HEK293 (cell line): ENCODE measurements at regions not wholly inside any gene's neighbourhood (a gene's known extent, or its start where the extent isn't known, plus 50 kb on each side); places are given as distances from the start of the nearest gene placed in this dataset.

ENCODE experiments used
- CTCF ChIA-PET: fragments of 350-600 bp; formaldehyde crosslinking; extraction: SDS; loops from one replicate; lab custom pipeline; 2021; ENCODE audit warnings: antibody characterized with exemption; lab: Yijun Ruan, JAX
- POLR2A ChIA-PET: fragments of 300-600 bp; formaldehyde crosslinking; extraction: SDS; loops from one replicate; lab custom pipeline; 2020; ENCODE audit warnings: antibody characterized with exemption, inconsistent platforms; lab: Yijun Ruan, JAX
- H3K27ac ChIP-seq: fragments of 200-500 bp; sonication (Bioruptor generic); 2 replicates; pipeline ENCODE4 v1.5.1; 2014; ENCODE audit warnings: low read depth, low read length, control low read depth, inconsistent platforms; ENCODE audit errors: extremely low read depth
- H3K36me3 ChIP-seq, 2 experiments: fragments of 200-500 bp in 1 of 2; sonication (Bioruptor generic) in 1 of 2; 1 replicate in 1 of 2; 2 replicates in 1 of 2; pipeline ENCODE4 v1.5.1; 2014 to 2017; ENCODE audit warnings: inconsistent platforms in 2 of 2, low read length in 2 of 2; ENCODE audit not compliant: control insufficient read depth in 2 of 2, insufficient read depth in 1 of 2
- H3K4me1 ChIP-seq: fragments of 200-500 bp; sonication (Bioruptor generic); 2 replicates; pipeline ENCODE4 v1.5.1; 2014; ENCODE audit warnings: mild to moderate bottlenecking, low read length, inconsistent platforms; ENCODE audit not compliant: control insufficient read depth, insufficient read depth
- H3K4me3 ChIP-seq: 2 replicates; pipeline ENCODE4 v1.5.1; 2011; ENCODE audit warnings: low read depth, mild to moderate bottlenecking, control low read depth, low read length, moderate library complexity
- H3K9me3 ChIP-seq: fragments of 200-500 bp; sonication (Bioruptor generic); 2 replicates; pipeline ENCODE4 v1.5.1; 2014; ENCODE audit warnings: low read depth, low read length, inconsistent platforms; ENCODE audit not compliant: control insufficient read depth, insufficient read depth
- EGR2 ChIP-seq: fragments of 450-650 bp; formaldehyde crosslinking; IDR thresholded peaks from 2 replicates; pipeline ENCODE4 v1.5.1; 2016; ENCODE audit warnings: low read depth, missing biosample characterization, missing genetic modification characterization
- ELK4 ChIP-seq: IDR thresholded peaks from 2 replicates; pipeline ENCODE4 v1.6.1; 2011; ENCODE audit warnings: mild to moderate bottlenecking, low read depth, low read length, borderline replicate concordance
- HOXA7 ChIP-seq: sonication (generic); formaldehyde crosslinking; IDR thresholded peaks from 2 replicates; pipeline ENCODE4 v1.8.1; 2022; ENCODE audit warnings: missing genetic modification reagents, borderline replicate concordance
- KLF10 ChIP-seq: fragments of 450-650 bp; IDR thresholded peaks from 2 replicates; pipeline ENCODE4 v1.5.1; 2018; ENCODE audit warnings: missing biosample characterization, mild to moderate bottlenecking, missing genetic modification characterization
- MZF1 ChIP-seq: fragments of 450-650 bp; formaldehyde crosslinking; IDR thresholded peaks from 2 replicates; pipeline ENCODE4 v1.5.1; 2017; ENCODE audit warnings: missing biosample characterization, missing genetic modification characterization, borderline replicate concordance
- REPIN1 ChIP-seq: fragments of 450-650 bp; formaldehyde crosslinking; IDR thresholded peaks from 2 replicates; pipeline ENCODE4 v1.5.1; 2017; ENCODE audit warnings: missing biosample characterization, missing genetic modification characterization, low read depth
- SP2 ChIP-seq: fragments of 450-650 bp; formaldehyde crosslinking; IDR thresholded peaks from 2 replicates; pipeline ENCODE4 v1.5.1; 2016; ENCODE audit warnings: missing biosample characterization, missing genetic modification characterization
- ZBTB1 ChIP-seq: fragments of 450-650 bp; formaldehyde crosslinking; IDR thresholded peaks from 2 replicates; pipeline ENCODE4 v1.5.1; 2016; ENCODE audit warnings: missing biosample characterization, missing genetic modification characterization
- ZBTB21 ChIP-seq: fragments of 450-650 bp; formaldehyde crosslinking; IDR thresholded peaks from 2 replicates; pipeline ENCODE4 v1.5.1; 2017; ENCODE audit warnings: missing biosample characterization, missing genetic modification characterization
- ZBTB26 ChIP-seq: fragments of 450-650 bp; formaldehyde crosslinking; optimal IDR thresholded peaks from 2 replicates; pipeline ENCODE3; 2016; ENCODE audit warnings: missing biosample characterization, mild to moderate bottlenecking, missing genetic modification characterization
- ZBTB7A ChIP-seq: fragments of 450-650 bp; formaldehyde crosslinking; IDR thresholded peaks from 2 replicates; pipeline ENCODE4 v1.5.1; 2016; ENCODE audit warnings: low read depth, missing biosample characterization, missing genetic modification characterization
- ZFP37 ChIP-seq: fragments of 450-650 bp; formaldehyde crosslinking; IDR thresholded peaks from 2 replicates; pipeline ENCODE4 v1.5.1; 2016; ENCODE audit warnings: missing biosample characterization, missing genetic modification characterization
- ZNF140 ChIP-seq: fragments of 450-650 bp; formaldehyde crosslinking; IDR thresholded peaks from 2 replicates; pipeline ENCODE4 v1.5.1; 2016; ENCODE audit warnings: missing biosample characterization, missing genetic modification characterization
- ZNF174 ChIP-seq: fragments of 450-650 bp; formaldehyde crosslinking; IDR thresholded peaks from 2 replicates; pipeline ENCODE4 v1.5.0; 2017; ENCODE audit warnings: missing biosample characterization, mild to moderate bottlenecking, missing genetic modification characterization
- ZNF202 ChIP-seq: fragments of 450-650 bp; formaldehyde crosslinking; IDR thresholded peaks from 2 replicates; pipeline ENCODE4 v1.5.1; 2016; ENCODE audit warnings: missing biosample characterization, missing genetic modification characterization, borderline replicate concordance
- ZNF248 ChIP-seq: fragments of 450-650 bp; formaldehyde crosslinking; IDR thresholded peaks from 2 replicates; pipeline ENCODE4 v1.5.1; 2017; ENCODE audit warnings: missing biosample characterization, missing genetic modification characterization
- ZNF335 ChIP-seq: fragments of 450-650 bp; formaldehyde crosslinking; conservative IDR thresholded peaks from 2 replicates; pipeline ENCODE4 v1.5.1; 2016; ENCODE audit warnings: missing biosample characterization, missing genetic modification characterization
- ZNF354C ChIP-seq: fragments of 450-650 bp; formaldehyde crosslinking; IDR thresholded peaks from 2 replicates; pipeline ENCODE4 v1.5.1; 2016; ENCODE audit warnings: missing biosample characterization, missing genetic modification characterization, low read depth, borderline replicate concordance
- ZNF514 ChIP-seq: fragments of 450-650 bp; formaldehyde crosslinking; IDR thresholded peaks from 2 replicates; pipeline ENCODE4 v1.5.1; 2016; ENCODE audit warnings: missing biosample characterization, missing genetic modification characterization
- ZNF544 ChIP-seq: fragments of 450-650 bp; formaldehyde crosslinking; IDR thresholded peaks from 2 replicates; pipeline ENCODE4 v1.5.0; 2017; ENCODE audit warnings: missing biosample characterization, missing genetic modification characterization
- ZNF561 ChIP-seq: fragments of 450-650 bp; IDR thresholded peaks from 2 replicates; pipeline ENCODE4 v1.5.1; 2018; ENCODE audit warnings: missing biosample characterization, missing genetic modification characterization, borderline replicate concordance
- ZNF585B ChIP-seq: fragments of 450-650 bp; formaldehyde crosslinking; IDR thresholded peaks from 2 replicates; pipeline ENCODE4 v1.5.1; 2016; ENCODE audit warnings: missing biosample characterization, missing genetic modification characterization
- ZNF596 ChIP-seq: fragments of 450-650 bp; IDR thresholded peaks from 2 replicates; pipeline ENCODE4 v1.5.0; 2018; ENCODE audit warnings: missing biosample characterization, mild to moderate bottlenecking, missing genetic modification characterization, moderate library complexity
- ZNF629 ChIP-seq: fragments of 450-650 bp; formaldehyde crosslinking; IDR thresholded peaks from 2 replicates; pipeline ENCODE4 v1.5.1; 2017; ENCODE audit warnings: missing biosample characterization, missing genetic modification characterization
- ZNF660 ChIP-seq: fragments of 450-650 bp; IDR thresholded peaks from 2 replicates; pipeline ENCODE4 v1.5.1; 2018; ENCODE audit warnings: missing biosample characterization, mild to moderate bottlenecking, missing genetic modification characterization
- ZNF768 ChIP-seq: fragments of 450-650 bp; formaldehyde crosslinking; IDR thresholded peaks from 2 replicates; pipeline ENCODE4 v1.5.1; 2018; ENCODE audit warnings: missing biosample characterization, mild to moderate bottlenecking, missing genetic modification characterization
- ZNF777 ChIP-seq: fragments of 450-650 bp; formaldehyde crosslinking; IDR thresholded peaks from 2 replicates; pipeline ENCODE4 v1.5.1; 2017; ENCODE audit warnings: missing biosample characterization, missing genetic modification characterization, borderline replicate concordance

GRCh38 chr5:167765352-167765751, 526.1 kb upstream of the WWC1 start:
- Histone ChIP-seq H3K36me3 (no peaks in the 10 kb centered on the region), H3K4me1 (no peaks in the 10 kb centered on the region), H3K4me3 (no peak overlapping the region), H3K27ac (no peak overlapping the region), H3K9me3 (no peaks in the 10 kb centered on the region)
- ChIA-PET POLR2A (no interaction called here), CTCF (no interaction called here)
- TF ChIP-seq SP2 (tag by site-specific recombination) (no peak), ZNF140 (no peak), ZNF768 (tag by site-specific recombination) (no peak), ZBTB21 (tag by site-specific recombination) (no peak), ZNF585B (tag by site-specific recombination) (no peak), ZNF354C (tag by site-specific recombination) (no peak), MZF1 (tag by site-specific recombination) (no peak)
- TF ChIP-seq, all 188 proteins: peak for 0

- H3K4me1 ChIP-seq, result no peaks in the 10 kb centered on the region
- CTCF ChIA-PET, result no interaction called here
- no peaks in the 10 kb centered on the region for H3K9me3 ChIP-seq
- no peak overlapping the region for H3K4me3 ChIP-seq
- H3K27ac ChIP-seq, result no peak overlapping the region
- POLR2A ChIA-PET, result no interaction called here
- TF ChIP-seq ZNF544 (no peak), ZBTB1 (tag by site-specific recombination) (no peak), KLF10 (tag by site-specific recombination) (no peak), ZNF561 (tag by site-specific recombination) (no peak), ZNF660 (tag by site-specific recombination) (no peak), ZNF248 (tag by site-specific recombination) (no peak), ZNF514 (tag by site-specific recombination) (no peak), HOXA7 (CRISPR knock-in tag) (no peak), ZFP37 (tag by site-specific recombination) (no peak), ZNF335 (tag by site-specific recombination) (no peak), ZNF140 (no peak), ZNF202 (tag by site-specific recombination) (no peak), REPIN1 (tag by site-specific recombination) (no peak), ZBTB7A (no peak), EGR2 (tag by site-specific recombination) (no peak)
- no peaks in the 10 kb centered on the region for H3K36me3 ChIP-seq
Observed at GRCh38 chr5:167766957-167767356, 524.5 kb upstream of the WWC1 start.

GRCh38 chr5:167767795-167768194, 523.6 kb upstream of the WWC1 start:
- Histone ChIP-seq H3K36me3 (no peaks in the 10 kb centered on the region), H3K4me3 (no peak overlapping the region), H3K4me1 (no peaks in the 10 kb centered on the region)
- no peak for TF ChIP-seq ZNF596 (tag by site-specific recombination)
- TF ChIP-seq ZBTB26 (tag by site-specific recombination), result no peak
- no peak for TF ChIP-seq ZNF174 (tag by site-specific recombination)
- TF ChIP-seq ZNF629 (tag by site-specific recombination), result no peak
- TF ChIP-seq ZNF777, result no peak
- TF ChIP-seq ELK4, result no peak
- TF ChIP-seq, all 188 proteins: peak for 0
- CTCF ChIA-PET, result no interaction called here
- Histone ChIP-seq H3K9me3 (no peaks in the 10 kb centered on the region), H3K27ac (no peak overlapping the region)
- POLR2A ChIA-PET, result no interaction called here
